K562 (cell line): ENCODE measurements at regions not wholly inside any gene's neighbourhood (a gene's known extent, or its start where the extent isn't known, plus 50 kb on each side); places are given as distances from the start of the nearest gene placed in this dataset.

Experiments
- ATAC-seq: fragments of 200-7000 bp; cut with Tn5 transposase; 3 replicates; pipeline ENCODE4 v1.9.1; 2020; ENCODE audit warnings: moderate library complexity
- BruUV-seq: library from RNA; stranded (reverse); fragments of 400-500 nt; replicated peaks from 2 replicates; lab custom pipeline; 2021; lab: Mats Ljungman, UMichigan
- CTCF ChIA-PET: fragments of 300-600 bp; formaldehyde crosslinking; extraction: SDS; loops from one replicate; lab custom pipeline; 2021; ENCODE audit warnings: low intra/inter-chr PET ratio; lab: Yijun Ruan, JAX
- POLR2A ChIA-PET: fragments of 300-600, 350-650 bp; sonication (Branson Sonifier 250); formaldehyde crosslinking; extraction: SDS; loops from one replicate; lab custom pipeline; 2021; ENCODE audit warnings: antibody characterized with exemption, inconsistent platforms; lab: Yijun Ruan, JAX
- DNase-seq, 4 experiments: peaks; one replicate each; pipeline versions ENCODE4 v3.0.0 to v3.0.0-alpha.2; 2011 to 2018; ENCODE audit warnings: low spot score in 3 of 4, mixed read lengths in 3 of 4; ENCODE audit errors: extremely low read depth in 1 of 4
- FAIRE-seq: peaks from 2 replicates; lab custom pipeline; 2011; peaks lifted over from hg19 to GRCh38; lab: Jason Lieb, UNC
- H2AFZ ChIP-seq: 2 replicates; pipeline ENCODE4 v1.6.0; 2011; ENCODE audit warnings: low read depth, low read length, control low read depth, inconsistent platforms
- H3K27ac ChIP-seq: fragments of 200-600 bp; 3 replicates; pipeline ENCODE4 v1.8.0; 2011; ENCODE audit warnings: low read depth, mild to moderate bottlenecking, control low read depth, inconsistent platforms, low read length, moderate library complexity, mixed read lengths; ENCODE audit errors: extremely low read depth
- H3K27me3 ChIP-seq, 2 experiments: fragments of 300-600 bp in 1 of 2; 2 replicates in 1 of 2; 3 replicates in 1 of 2; pipeline versions ENCODE4 v1.6.0 to v1.8.0; 2011; ENCODE audit warnings: inconsistent platforms in 2 of 2, low read length in 2 of 2, mild to moderate bottlenecking in 1 of 2, mixed read lengths in 1 of 2, moderate library complexity in 1 of 2; ENCODE audit not compliant: control insufficient read depth in 2 of 2, insufficient read depth in 2 of 2
- H3K36me3 ChIP-seq: fragments of 300-600 bp; 3 replicates; pipeline ENCODE4 v1.8.0; 2011; ENCODE audit warnings: mild to moderate bottlenecking, low read length, inconsistent platforms; ENCODE audit not compliant: control insufficient read depth, insufficient read depth
- H3K4me1 ChIP-seq, 2 experiments: fragments of 200-600 bp in 1 of 2; replicated peaks in 1 of 2; 2 replicates in 1 of 2; 3 replicates in 1 of 2; pipeline versions ENCODE4 v1.5.1 to v1.8.0; 2011; ENCODE audit warnings: inconsistent platforms in 2 of 2, low read length in 2 of 2, mild to moderate bottlenecking in 1 of 2, mixed read lengths in 1 of 2, moderate library complexity in 1 of 2; ENCODE audit not compliant: control insufficient read depth in 2 of 2, insufficient read depth in 2 of 2
- H3K4me2 ChIP-seq: 2 replicates; pipeline ENCODE4 v1.6.1; 2011; ENCODE audit warnings: low read length, control low read depth, inconsistent platforms, mixed read lengths; ENCODE audit not compliant: insufficient read depth
- H3K4me3 ChIP-seq: fragments of 200-600 bp; sonication (generic), shearing (Covaris generic); 2 replicates; pipeline ENCODE4 v1.5.1; 2016; ENCODE audit warnings: control low read depth, inconsistent platforms
- H3K79me2 ChIP-seq: fragments of 200-600 bp; 3 replicates; pipeline ENCODE4 v1.8.0; 2011; ENCODE audit warnings: low read length, inconsistent platforms; ENCODE audit not compliant: control insufficient read depth, insufficient read depth
- H3K9ac ChIP-seq, 2 experiments: 2 replicates each; pipeline versions ENCODE4 v1.6.0 to v1.6.1; 2011; ENCODE audit warnings: low read depth in 2 of 2, low read length in 2 of 2, control low read depth in 1 of 2, inconsistent platforms in 1 of 2, mild to moderate bottlenecking in 1 of 2, mixed read lengths in 1 of 2; ENCODE audit not compliant: insufficient read depth in 1 of 2
- H3K9me1 ChIP-seq: one replicate; pipeline ENCODE4 v1.6.0; 2011; ENCODE audit warnings: inconsistent platforms, mild to moderate bottlenecking, low read length, moderate library complexity; ENCODE audit not compliant: control insufficient read depth, insufficient read depth
- H3K9me3 ChIP-seq: replicated peaks from 2 replicates; pipeline ENCODE4 v1.5.1; 2011; ENCODE audit warnings: low read depth, low read length, inconsistent platforms; ENCODE audit not compliant: control insufficient read depth, insufficient read depth
- H4K20me1 ChIP-seq: replicated peaks from 2 replicates; pipeline ENCODE4 v1.6.1; 2011; ENCODE audit warnings: low read length, inconsistent platforms, mixed read lengths; ENCODE audit not compliant: control insufficient read depth, insufficient read depth
- FOXJ3 ChIP-seq: sonication (generic); formaldehyde crosslinking; IDR thresholded peaks from 2 replicates; pipeline ENCODE4 v1.4.0; 2020; ENCODE audit warnings: mild to moderate bottlenecking, missing genetic modification reagents
- ID3 ChIP-seq, 2 experiments: fragments of 250-450 bp in 1 of 2; fragments of 450-650 bp in 1 of 2; sonication (Bioruptor Pico) in 1 of 2; IDR thresholded peaks; 2 replicates each; pipeline versions ENCODE4 v1.6.1 to v1.8.0; 2016 to 2021; ENCODE audit warnings: mild to moderate bottlenecking in 2 of 2, moderate library complexity in 2 of 2, missing compliant biosample characterization in 1 of 2, missing genetic modification characterization in 1 of 2
- IRF2 ChIP-seq: sonication (generic); formaldehyde crosslinking; IDR thresholded peaks from 2 replicates; pipeline ENCODE4 v1.8.1; 2022; ENCODE audit warnings: mild to moderate bottlenecking, missing genetic modification reagents
- RBM14 ChIP-seq: fragments of 200-400 bp; formaldehyde crosslinking; IDR thresholded peaks from 2 replicates; pipeline ENCODE4 v1.6.1; 2018; ENCODE audit warnings: low read depth, mild to moderate bottlenecking, low read length, moderate library complexity, borderline replicate concordance; ENCODE audit not compliant: insufficient read depth
- STAT6 ChIP-seq: sonication (generic); formaldehyde crosslinking; IDR thresholded peaks from 2 replicates; pipeline ENCODE4 v1.8.1; 2023; ENCODE audit warnings: mild to moderate bottlenecking, missing genetic modification reagents
- TRIM28 ChIP-seq: fragments of 450-650 bp; IDR thresholded peaks from 2 replicates; pipeline ENCODE4 v1.6.1; 2017
- USF1 ChIP-seq: sonication (generic); formaldehyde crosslinking; IDR thresholded peaks from 2 replicates; pipeline ENCODE4 v1.9.0; 2022; ENCODE audit warnings: mild to moderate bottlenecking, missing genetic modification reagents
- ZFP91 ChIP-seq: sonication (generic); formaldehyde crosslinking; IDR thresholded peaks from 2 replicates; pipeline ENCODE4 v1.8.0; 2022; ENCODE audit warnings: mild to moderate bottlenecking, missing genetic modification reagents
- ZFX ChIP-seq: sonication (generic); formaldehyde crosslinking; IDR thresholded peaks from 2 replicates; pipeline ENCODE4 v1.8.0; 2022; ENCODE audit warnings: mild to moderate bottlenecking, missing genetic modification reagents, moderate library complexity
- ZKSCAN1 ChIP-seq: fragments of 150-350 bp; IDR thresholded peaks from 2 replicates; pipeline ENCODE4 v1.6.1; 2016; ENCODE audit warnings: low read depth, low read length
- ZNF23 ChIP-seq: fragments of 250-450 bp; sonication (Bioruptor Pico); IDR thresholded peaks from 2 replicates; pipeline ENCODE4 v1.4.0; 2020; ENCODE audit warnings: mild to moderate bottlenecking
- WGBS: fragments of 100-300 bp; shearing (Covaris generic); methylation state at CpG from one replicate; pipeline ENCODE4 v1.1.6; 2016; ENCODE audit warnings: low coverage, mixed read lengths; ENCODE audit not compliant: insufficient coverage; ENCODE audit errors: missing lambda C conversion rate; 5-methylcytosine and 5-hydroxymethylcytosine counted together
- in situ Hi-C: fragments of 300-500 bp; cut with MboI; formaldehyde crosslinking; loops from 4 replicates; pipeline ENCODE4 v1.15.0; 2018; ENCODE audit warnings: inconsistent platforms, mixed read lengths
- intact Hi-C: fragments of 100-400 bp; cut with micrococcal nuclease; formaldehyde crosslinking; loops from 2 replicates; pipeline ENCODE4 v1.14.2; 2022
- TF ChIP-seq, protein P1 (sequence below): fragments of 250-450 bp; sonication (Bioruptor Pico); IDR thresholded peaks from 2 replicates; pipeline ENCODE4 v1.5.0; 2021; ENCODE audit warnings: mild to moderate bottlenecking, moderate library complexity

- no peak for TF ChIP-seq ZFP91 (CRISPR knock-in tag)
Measured at GRCh38 chr11:37391615-37392014, 793.6 kb upstream of the RAG2 start (continued).

- Histone ChIP-seq H3K27ac (no peak overlapping the region), H3K4me3 (no peak overlapping the region), H3K36me3 (no peaks in the 10 kb centered on the region), H4K20me1 (no peaks in the 10 kb centered on the region), H3K9me3 (no peaks in the 10 kb centered on the region), H3K79me2 (no peaks in the 10 kb centered on the region), H3K4me2 (no peak overlapping the region), H2AFZ (no peak overlapping the region), H3K4me1 (no peaks in the 10 kb centered on the region), H3K9me1 (no peaks in the 10 kb centered on the region), H3K27me3 (no peaks in the 10 kb centered on the region), H3K9ac (no peak overlapping the region)
- ATAC-seq (no peak), FAIRE-seq (no peak), DNase-seq (no peak)
- POLR2A ChIA-PET: no interaction called here
- in situ Hi-C loops: no loop called here
- BruUV-seq: no TSS peak
- intact Hi-C loops: no loop called here
- 3% methylated on average over 5 of the region's 5 CpGs for WGBS
- CTCF ChIA-PET: no interaction called here
- TF ChIP-seq ZKSCAN1: no peak
- TF ChIP-seq ZFX (CRISPR knock-in tag): no peak
- no peak for TF ChIP-seq TRIM28
- TF ChIP-seq USF1 (CRISPR knock-in tag): no peak
- TF ChIP-seq ID3 (CRISPR knock-in tag; IDR thresholded peaks at IDR 0.05): no peak
- no peak for TF ChIP-seq ID3 (tag; IDR thresholded peaks at IDR 0.05)
- TF ChIP-seq FOXJ3 (CRISPR knock-in tag): no peak
- no peak for TF ChIP-seq IRF2 (CRISPR knock-in tag)
- no peak for TF ChIP-seq ZNF23
- no peak for TF ChIP-seq RBM14
- TF ChIP-seq, protein P1, sequence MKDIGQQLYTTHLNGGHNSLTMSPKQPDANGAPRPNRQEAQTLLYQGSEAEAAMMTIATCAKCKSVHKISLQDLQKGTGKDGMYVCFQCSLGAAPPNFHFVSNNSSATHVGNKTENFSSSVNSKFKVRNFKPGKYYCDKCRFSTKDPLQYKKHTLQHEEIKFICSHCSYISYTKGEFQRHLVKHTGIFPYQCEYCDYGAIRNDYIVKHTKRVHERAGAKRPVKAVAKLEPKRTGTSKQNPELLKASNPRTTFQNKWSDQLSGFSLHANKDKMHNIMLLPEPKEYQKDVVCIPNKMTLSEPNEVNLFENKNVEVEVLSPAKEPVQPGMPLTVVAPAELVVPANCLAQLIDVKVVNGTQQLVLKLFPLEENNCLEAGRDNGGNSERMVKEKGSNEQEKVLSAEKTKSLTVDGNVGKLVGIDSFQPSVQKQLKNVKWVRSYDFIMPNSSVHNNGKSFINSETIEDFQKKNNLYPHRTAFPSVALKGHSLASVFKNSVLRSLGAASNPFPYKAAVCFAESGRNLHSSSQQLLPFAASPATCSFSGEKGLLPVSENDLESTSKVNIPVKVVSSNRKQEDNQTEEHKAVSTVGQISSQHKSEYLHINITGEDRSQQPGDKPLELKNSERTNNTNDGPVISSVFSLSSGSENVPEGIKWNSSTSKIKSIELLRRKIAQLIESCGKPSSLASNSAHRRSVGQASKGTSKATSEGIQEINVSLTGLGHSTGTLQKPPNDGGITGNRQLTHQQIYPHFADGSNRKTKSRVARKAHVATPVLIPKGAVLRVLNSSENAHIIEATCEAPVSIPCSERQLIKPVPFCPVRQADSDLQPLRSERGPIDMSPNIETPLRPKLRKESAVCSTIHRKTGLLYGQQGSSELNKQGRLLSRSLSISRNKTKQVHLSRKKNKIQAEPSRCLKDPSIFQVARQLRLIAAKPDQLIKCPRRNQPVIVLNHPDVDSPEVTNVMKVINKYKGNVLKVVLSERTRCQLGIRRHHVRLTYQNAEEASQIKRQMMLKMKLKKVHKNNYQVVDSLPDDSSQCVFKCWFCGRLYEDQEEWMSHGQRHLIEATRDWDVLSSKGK (CRISPR knock-in tag): no peak
- no peak for TF ChIP-seq STAT6
Measured at GRCh38 chr11:37390576-37391083, 792.6 kb upstream of the RAG2 start.
